Bronchial epithelial cell (primary cell): ENCODE measurements at regions not wholly inside any gene's neighbourhood (a gene's known extent, or its start where the extent isn't known, plus 50 kb on each side); places are given as distances from the start of the nearest gene placed in this dataset.

ENCODE experiments used
- DNase-seq: peaks from one replicate; pipeline ENCODE4 v3.0.0-alpha.2; 2010; ENCODE audit warnings: low read depth
- FAIRE-seq: peaks from 2 replicates; lab custom pipeline; 2011; peaks lifted over from hg19 to GRCh38; lab: Jason Lieb, UNC
- H3K27me3 ChIP-seq: 2 replicates; pipeline ENCODE4 v1.5.1; 2011; ENCODE audit warnings: low read length; ENCODE audit not compliant: control insufficient read depth, insufficient read depth
- H3K36me3 ChIP-seq: 2 replicates; pipeline ENCODE4 v1.5.1; 2011; ENCODE audit warnings: low read length; ENCODE audit not compliant: control insufficient read depth, insufficient read depth
- H3K4me3 ChIP-seq: 2 replicates; pipeline ENCODE4 v1.5.1; 2011; ENCODE audit warnings: mild to moderate bottlenecking, low read depth, low read length, control low read depth
- TF ChIP-seq, protein P1 (sequence below): IDR thresholded peaks from 2 replicates; pipeline ENCODE4 v1.5.1; 2011; ENCODE audit warnings: mild to moderate bottlenecking, moderate library complexity, low read length, control low read depth, inconsistent platforms; ENCODE audit not compliant: insufficient read depth, severe bottlenecking

DNA sequence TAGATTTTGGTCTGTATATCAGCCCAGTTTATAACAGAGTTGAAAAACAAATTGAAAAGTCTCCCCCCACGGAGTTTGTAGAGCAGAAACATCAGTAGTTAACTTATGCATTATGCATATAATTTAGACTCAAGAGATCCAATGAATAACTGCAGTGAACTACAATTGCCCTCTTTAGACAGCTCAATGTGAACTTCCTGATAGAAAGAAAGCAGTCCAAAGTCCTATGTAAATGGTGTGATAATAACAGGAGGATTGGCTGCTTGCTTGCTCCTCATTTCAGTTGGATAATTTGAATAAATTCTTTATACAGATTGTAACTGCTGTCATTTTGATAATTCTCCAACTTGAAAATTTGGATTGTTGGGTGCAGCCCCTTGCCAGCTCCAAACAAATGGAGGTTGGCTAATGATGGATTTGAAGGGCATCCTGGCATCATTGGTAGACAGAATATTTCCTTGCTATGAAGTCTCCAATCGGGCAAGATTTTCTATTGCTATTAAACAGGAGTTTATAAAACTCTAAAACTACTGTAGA is 297.1 kb downstream of the ASXL3 start:
- H3K4me3 ChIP-seq: no peak overlapping the region
- TF ChIP-seq, protein P1, sequence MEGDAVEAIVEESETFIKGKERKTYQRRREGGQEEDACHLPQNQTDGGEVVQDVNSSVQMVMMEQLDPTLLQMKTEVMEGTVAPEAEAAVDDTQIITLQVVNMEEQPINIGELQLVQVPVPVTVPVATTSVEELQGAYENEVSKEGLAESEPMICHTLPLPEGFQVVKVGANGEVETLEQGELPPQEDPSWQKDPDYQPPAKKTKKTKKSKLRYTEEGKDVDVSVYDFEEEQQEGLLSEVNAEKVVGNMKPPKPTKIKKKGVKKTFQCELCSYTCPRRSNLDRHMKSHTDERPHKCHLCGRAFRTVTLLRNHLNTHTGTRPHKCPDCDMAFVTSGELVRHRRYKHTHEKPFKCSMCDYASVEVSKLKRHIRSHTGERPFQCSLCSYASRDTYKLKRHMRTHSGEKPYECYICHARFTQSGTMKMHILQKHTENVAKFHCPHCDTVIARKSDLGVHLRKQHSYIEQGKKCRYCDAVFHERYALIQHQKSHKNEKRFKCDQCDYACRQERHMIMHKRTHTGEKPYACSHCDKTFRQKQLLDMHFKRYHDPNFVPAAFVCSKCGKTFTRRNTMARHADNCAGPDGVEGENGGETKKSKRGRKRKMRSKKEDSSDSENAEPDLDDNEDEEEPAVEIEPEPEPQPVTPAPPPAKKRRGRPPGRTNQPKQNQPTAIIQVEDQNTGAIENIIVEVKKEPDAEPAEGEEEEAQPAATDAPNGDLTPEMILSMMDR: no peak
- FAIRE-seq: no peak
- no peaks in the 10 kb centered on the region for H3K27me3 ChIP-seq
- no peaks in the 10 kb centered on the region for H3K36me3 ChIP-seq
- DNase-seq: no peak

GRCh38 chr18:33873112-33873511 is 295.1 kb downstream of the ASXL3 start:
- TF ChIP-seq, protein P1: no peak
- H3K27me3 ChIP-seq: no peaks in the 10 kb centered on the region
- no peak for FAIRE-seq
- H3K36me3 ChIP-seq: no peaks in the 10 kb centered on the region
- H3K4me3 ChIP-seq: no peak overlapping the region
- DNase-seq: no peak

GRCh38 chr18:33871363-33872025 is 293.5 kb downstream of the ASXL3 start:
- FAIRE-seq (no peak), DNase-seq (no peak)
- Histone ChIP-seq H3K36me3 (no peaks in the 10 kb centered on the region), H3K27me3 (no peaks in the 10 kb centered on the region), H3K4me3 (no peak overlapping the region)
- TF ChIP-seq, protein P1: no peak

- Histone ChIP-seq H3K36me3 (no peaks in the 10 kb centered on the region), H3K4me3 (no peak overlapping the region), H3K27me3 (no peaks in the 10 kb centered on the region)
- TF ChIP-seq, protein P1: no peak
- DNase-seq (no peak), FAIRE-seq (no peak)
Observed at GRCh38 chr18:33870059-33870458, 292.0 kb downstream of the ASXL3 start.

GRCh38 chr18:33866386-33866785 is 288.4 kb downstream of the ASXL3 start:
- DNase-seq: no peak
- TF ChIP-seq, protein P1: no peak
- FAIRE-seq: no peak

More at GRCh38 chr18:33866386-33866785, 288.4 kb downstream of the ASXL3 start:
- no peaks in the 10 kb centered on the region for H3K36me3 ChIP-seq
- H3K27me3 ChIP-seq: no peaks in the 10 kb centered on the region
- H3K4me3 ChIP-seq: no peak overlapping the region
